Stimulated activated memory B cell treated with anti-CD40 and anti-IgM and Interleukin-4, amounts not matched to agents 10 μg/mL and 1 μg/mL and 100 μg/mL, for 72 hours (primary cell): ENCODE measurements at regions not wholly inside any gene's neighbourhood (a gene's known extent, or its start where the extent isn't known, plus 50 kb on each side); places are given as distances from the start of the nearest gene placed in this dataset.

Source experiments
- ATAC-seq: fragments of 150-1000 bp; cut with Tn5 transposase; 2 replicates; pipeline ENCODE4 v1.10.0; 2021
- H3K27ac Mint-ChIP-seq: one replicate; pipeline ENCODE4 v1.8.0; 2022; ENCODE audit warnings: mild to moderate bottlenecking, mixed read lengths
- H3K27me3 Mint-ChIP-seq: one replicate; pipeline ENCODE4 v1.8.0; 2022; ENCODE audit warnings: mixed read lengths
- H3K36me3 Mint-ChIP-seq: one replicate; pipeline ENCODE4 v1.8.0; 2022; ENCODE audit warnings: mixed read lengths
- H3K4me1 Mint-ChIP-seq: one replicate; pipeline ENCODE4 v1.8.0; 2022; ENCODE audit warnings: mixed read lengths
- H3K4me3 Mint-ChIP-seq: one replicate; pipeline ENCODE4 v1.8.0; 2022; ENCODE audit warnings: mild to moderate bottlenecking, moderate library complexity, mixed read lengths
- H3K9me3 Mint-ChIP-seq: one replicate; pipeline ENCODE4 v1.8.0; 2022; ENCODE audit warnings: mixed read lengths

DNA sequence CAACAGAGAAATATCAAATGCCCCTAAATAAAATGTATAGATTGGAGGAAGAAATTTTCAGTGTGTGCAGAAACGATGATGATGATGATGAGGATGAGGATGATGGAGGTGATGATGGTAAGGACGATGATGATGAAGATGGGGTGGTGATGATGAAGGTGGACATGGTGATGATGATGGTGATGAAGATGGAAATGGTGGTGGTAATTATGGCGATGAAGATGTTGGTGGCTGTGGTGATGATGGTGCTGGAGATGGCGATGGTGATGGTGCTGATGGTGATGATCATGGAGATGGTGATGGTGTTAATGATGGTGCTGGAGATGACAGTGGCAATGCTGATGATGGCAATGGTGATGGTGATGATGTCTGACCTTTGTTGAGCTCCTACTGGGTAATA is 141.2 kb downstream of the DHX35 start:
- Mint-ChIP-seq H3K9me3 (peaks cover 10% of the 10 kb centered on the region), H3K36me3 (no peaks in the 10 kb centered on the region), H3K27me3 (peaks cover 63% of the 10 kb centered on the region), H3K27ac (no peak overlapping the region), H3K4me1 (no peaks in the 10 kb centered on the region), H3K4me3 (no peak overlapping the region)
- no peak for ATAC-seq

DNA sequence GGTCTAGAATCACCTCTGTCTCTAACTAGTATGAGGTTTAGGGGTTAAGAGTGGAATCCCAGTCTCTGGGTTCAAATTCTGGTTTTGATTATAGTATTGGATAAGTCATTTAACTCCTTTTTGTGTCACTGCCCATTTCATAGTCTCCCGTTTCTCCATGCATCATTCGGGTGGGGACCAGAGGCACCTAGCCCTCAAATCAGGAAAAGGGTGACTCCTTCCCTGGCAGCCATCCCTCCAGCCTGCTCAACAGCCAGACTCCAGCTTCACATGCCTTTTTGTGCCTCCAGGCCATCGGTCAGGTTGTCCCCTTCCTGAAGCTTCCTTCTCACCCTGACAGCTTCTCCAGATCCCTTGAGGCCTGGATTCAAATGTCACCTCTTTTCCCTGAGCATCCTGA is 139.8 kb downstream of the DHX35 start:
- Mint-ChIP-seq H3K4me1 (no peaks in the 10 kb centered on the region), H3K27ac (no peak overlapping the region), H3K36me3 (no peaks in the 10 kb centered on the region), H3K9me3 (peaks cover 10% of the 10 kb centered on the region), H3K27me3 (peaks cover 65% of the 10 kb centered on the region), H3K4me3 (no peak overlapping the region)
- no peak for ATAC-seq

DNA sequence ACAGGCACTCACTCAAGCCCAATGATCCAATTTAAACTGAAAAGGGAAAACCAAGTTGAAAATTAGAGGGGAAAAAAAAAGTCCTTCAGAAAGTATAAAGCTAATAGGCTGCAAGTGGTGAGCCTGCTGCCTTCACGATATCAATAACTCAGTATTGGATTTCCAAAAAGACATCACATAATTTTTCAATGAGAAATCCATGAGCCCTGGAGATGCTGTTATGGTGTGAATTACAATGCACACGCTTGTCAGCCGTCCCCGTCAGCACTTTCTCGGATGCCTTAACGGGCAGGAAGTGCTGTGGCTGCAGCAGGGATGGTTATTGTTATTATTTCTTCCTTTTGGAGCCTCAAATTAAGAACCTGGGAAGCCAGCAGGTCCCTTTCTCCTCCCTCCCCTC is 138.5 kb downstream of the DHX35 start:
- no peaks in the 10 kb centered on the region for H3K4me1 Mint-ChIP-seq
- H3K9me3 Mint-ChIP-seq, result peaks cover 7% of the 10 kb centered on the region
- H3K27ac Mint-ChIP-seq, result no peak overlapping the region
- no peak for ATAC-seq
- no peak overlapping the region for H3K4me3 Mint-ChIP-seq
- peaks cover 53% of the 10 kb centered on the region for H3K27me3 Mint-ChIP-seq
- no peaks in the 10 kb centered on the region for H3K36me3 Mint-ChIP-seq

- H3K36me3 Mint-ChIP-seq, result no peaks in the 10 kb centered on the region
- H3K4me1 Mint-ChIP-seq, result no peaks in the 10 kb centered on the region
- no peak for ATAC-seq
- no peaks in the 10 kb centered on the region for H3K9me3 Mint-ChIP-seq
- H3K4me3 Mint-ChIP-seq, result no peak overlapping the region
- H3K27me3 Mint-ChIP-seq, result peaks cover 44% of the 10 kb centered on the region
- H3K27ac Mint-ChIP-seq, result no peak overlapping the region
These were observed 135.7 kb downstream of the DHX35 start for GRCh38 chr20:39097889-39098288.

DNA sequence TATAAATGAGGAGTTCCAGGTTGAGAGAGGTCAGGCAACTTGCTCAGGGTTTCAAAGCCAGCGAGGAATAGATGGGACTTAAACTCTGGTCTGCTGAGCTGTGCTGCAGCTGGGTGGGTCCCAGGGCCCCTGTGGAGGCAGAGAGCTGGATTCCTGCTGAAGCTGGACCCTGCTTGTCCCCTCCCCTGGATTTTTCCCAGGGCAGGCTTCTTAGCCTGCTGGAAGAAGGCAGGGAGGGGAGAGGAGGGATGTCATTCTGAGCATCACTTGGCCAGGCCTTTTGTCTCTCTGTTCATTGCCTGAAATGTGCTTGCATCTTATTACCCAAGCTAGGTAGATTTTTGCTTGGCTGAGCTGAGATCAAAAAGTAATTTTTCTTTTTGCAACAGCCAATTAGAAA is 133.7 kb downstream of the DHX35 start:
- H3K27ac Mint-ChIP-seq, result no peak overlapping the region
- H3K27me3 Mint-ChIP-seq, result peaks cover 58% of the 10 kb centered on the region
- no peak overlapping the region for H3K4me3 Mint-ChIP-seq
- ATAC-seq, result no peak
- H3K4me1 Mint-ChIP-seq, result no peaks in the 10 kb centered on the region
- H3K36me3 Mint-ChIP-seq, result no peaks in the 10 kb centered on the region
- H3K9me3 Mint-ChIP-seq, result no peaks in the 10 kb centered on the region

DNA sequence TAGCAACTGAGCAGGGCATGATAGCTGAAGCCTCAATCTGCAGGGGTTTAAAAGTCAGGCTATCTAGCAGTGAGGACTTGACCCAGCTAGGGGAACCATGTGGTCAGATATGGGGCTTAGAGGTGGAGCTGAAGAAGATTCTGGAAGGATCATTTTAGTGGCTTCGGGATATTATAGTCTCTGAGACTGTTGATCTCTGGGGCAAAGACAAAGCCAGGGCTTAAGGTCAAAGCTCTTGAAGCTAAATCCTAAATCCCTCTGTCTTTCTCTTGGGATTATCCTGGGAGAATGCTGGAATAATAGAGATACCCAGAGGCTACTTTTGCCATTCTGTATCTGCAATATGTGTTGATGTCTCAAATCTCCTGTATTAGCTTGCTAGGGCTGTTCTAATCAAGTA is 132.2 kb downstream of the DHX35 start:
- ATAC-seq, result no peak
- no peaks in the 10 kb centered on the region for H3K36me3 Mint-ChIP-seq
- H3K27me3 Mint-ChIP-seq, result peaks cover 50% of the 10 kb centered on the region
- H3K27ac Mint-ChIP-seq, result no peak overlapping the region
- H3K4me3 Mint-ChIP-seq, result no peak overlapping the region
- no peaks in the 10 kb centered on the region for H3K9me3 Mint-ChIP-seq
- H3K4me1 Mint-ChIP-seq, result no peaks in the 10 kb centered on the region

GRCh38 chr20:39092733-39093410 is 130.7 kb downstream of the DHX35 start:
- Mint-ChIP-seq H3K4me3 (no peak overlapping the region), H3K27ac (no peak overlapping the region), H3K27me3 (peaks cover 37% of the 10 kb centered on the region), H3K4me1 (no peaks in the 10 kb centered on the region), H3K9me3 (no peaks in the 10 kb centered on the region), H3K36me3 (no peaks in the 10 kb centered on the region)
- ATAC-seq, result no peak

- no peaks in the 10 kb centered on the region for H3K36me3 Mint-ChIP-seq
These were observed 128.8 kb downstream of the DHX35 start for GRCh38 chr20:39090906-39091305.

GRCh38 chr20:39089797-39090196 is 127.7 kb downstream of the DHX35 start:
- Mint-ChIP-seq H3K9me3 (peaks cover 7% of the 10 kb centered on the region), H3K27me3 (peaks cover 40% of the 10 kb centered on the region), H3K4me3 (no peak overlapping the region), H3K36me3 (no peaks in the 10 kb centered on the region), H3K4me1 (no peaks in the 10 kb centered on the region), H3K27ac (no peak overlapping the region)
- no peak for ATAC-seq

More at GRCh38 chr20:39090906-39091305, 128.8 kb downstream of the DHX35 start:
- Mint-ChIP-seq H3K4me3 (no peak overlapping the region), H3K9me3 (no peaks in the 10 kb centered on the region), H3K4me1 (no peaks in the 10 kb centered on the region), H3K27ac (no peak overlapping the region), H3K27me3 (peaks cover 31% of the 10 kb centered on the region)
- no peak for ATAC-seq
